A549 (cell line): ENCODE measurements at regions not wholly inside any gene's neighbourhood (a gene's known extent, or its start where the extent isn't known, plus 50 kb on each side); places are given as distances from the start of the nearest gene placed in this dataset.

Source experiments
- CHD2 ChIP-seq: fragments of 150-350 bp; IDR thresholded peaks from 2 replicates; pipeline ENCODE4 v1.6.1; 2014; ENCODE audit warnings: low read length; ENCODE audit not compliant: partially characterized antibody
- EHMT2 ChIP-seq: fragments of 200-600 bp; sonication (generic); IDR thresholded peaks from 2 replicates; pipeline ENCODE4 v1.6.1; 2016; ENCODE audit warnings: antibody characterized with exemption, low read depth, mild to moderate bottlenecking, moderate library complexity
- FOSL2 ChIP-seq, 2 experiments: fragments of 450-650 bp in 1 of 2; fragments of >200 bp in 1 of 2; sonication (Bioruptor Twin) in 1 of 2; formaldehyde crosslinking; IDR thresholded peaks; 2 replicates each; pipeline versions ENCODE4 v1.5.0 to v1.6.1; 2016 to 2020; ENCODE audit warnings: mild to moderate bottlenecking in 1 of 2, moderate library complexity in 1 of 2
- HDAC2 ChIP-seq: fragments of 200-600 bp; sonication (generic); IDR thresholded peaks from 2 replicates; pipeline ENCODE4 v1.6.1; 2016
- JUN ChIP-seq, 2 experiments: fragments of >200 bp; sonication (Bioruptor Twin); formaldehyde crosslinking; IDR thresholded peaks; 2 replicates in 1 of 2; 3 replicates in 1 of 2; pipeline ENCODE4 v1.6.1; 2016 to 2017
- KDM1A ChIP-seq: fragments of 200-600 bp; sonication (generic); IDR thresholded peaks from 2 replicates; pipeline ENCODE4 v1.6.1; 2016; ENCODE audit warnings: low read depth, mild to moderate bottlenecking
- MAFK ChIP-seq: fragments of 450-650 bp; IDR thresholded peaks from 2 replicates; pipeline ENCODE4 v1.6.1; 2014; ENCODE audit not compliant: partially characterized antibody
- POLR2A ChIP-seq: IDR thresholded peaks from 2 replicates; pipeline ENCODE4 v1.6.1; 2012; ENCODE audit warnings: mild to moderate bottlenecking, low read length
- RFX5 ChIP-seq: fragments of 450-650 bp; IDR thresholded peaks from 2 replicates; pipeline ENCODE4 v1.7.1; 2014; ENCODE audit warnings: antibody characterized with exemption, mild to moderate bottlenecking, moderate library complexity
- SMC3 ChIP-seq: fragments of >200 bp; sonication (Bioruptor Twin); formaldehyde crosslinking; IDR thresholded peaks from 3 replicates; pipeline ENCODE4 v1.6.1; 2018; ENCODE audit warnings: inconsistent platforms
- USF2 ChIP-seq: fragments of 450-650 bp; IDR thresholded peaks from 2 replicates; pipeline ENCODE4 v1.6.1; 2014; ENCODE audit warnings: antibody characterized with exemption
- TF ChIP-seq, protein P1 (sequence below): fragments of >200 bp; sonication (Bioruptor Twin); formaldehyde crosslinking; IDR thresholded peaks from 3 replicates; pipeline ENCODE4 v1.5.1; 2016

DNA sequence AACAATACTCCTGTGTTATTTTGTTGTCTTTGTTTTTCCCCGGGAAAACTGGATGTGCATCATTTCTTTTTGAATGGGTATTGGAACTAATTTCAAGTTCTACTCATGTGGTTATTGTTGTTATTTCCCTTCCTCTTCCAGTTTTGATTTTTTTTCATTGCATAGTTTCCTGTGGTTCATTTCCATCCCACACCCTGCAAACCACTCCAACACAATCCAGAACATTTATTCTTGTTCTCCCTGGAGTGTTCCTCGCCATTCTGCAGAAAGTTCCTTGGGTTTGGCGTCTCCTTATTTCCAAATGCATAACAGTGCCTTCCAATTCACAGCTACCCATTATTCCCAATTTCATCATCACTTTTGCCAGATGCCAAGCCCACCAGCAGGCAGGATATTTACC lies 775.1 kb downstream of the TNS3 start:
- TF ChIP-seq CHD2 (no peak), USF2 (no peak), POLR2A (no peak), JUN (IDR thresholded peaks at IDR 0.05) (no peak), RFX5 (no peak), SMC3 (no peak), MAFK (no peak), EHMT2 (no peak), KDM1A (no peak), FOSL2 (IDR thresholded peaks at IDR 0.05) (no peak), FOSL2 (CRISPR knock-in tag; IDR thresholded peaks at IDR 0.05) (no peak), HDAC2 (no peak)
- TF ChIP-seq, protein P1, sequence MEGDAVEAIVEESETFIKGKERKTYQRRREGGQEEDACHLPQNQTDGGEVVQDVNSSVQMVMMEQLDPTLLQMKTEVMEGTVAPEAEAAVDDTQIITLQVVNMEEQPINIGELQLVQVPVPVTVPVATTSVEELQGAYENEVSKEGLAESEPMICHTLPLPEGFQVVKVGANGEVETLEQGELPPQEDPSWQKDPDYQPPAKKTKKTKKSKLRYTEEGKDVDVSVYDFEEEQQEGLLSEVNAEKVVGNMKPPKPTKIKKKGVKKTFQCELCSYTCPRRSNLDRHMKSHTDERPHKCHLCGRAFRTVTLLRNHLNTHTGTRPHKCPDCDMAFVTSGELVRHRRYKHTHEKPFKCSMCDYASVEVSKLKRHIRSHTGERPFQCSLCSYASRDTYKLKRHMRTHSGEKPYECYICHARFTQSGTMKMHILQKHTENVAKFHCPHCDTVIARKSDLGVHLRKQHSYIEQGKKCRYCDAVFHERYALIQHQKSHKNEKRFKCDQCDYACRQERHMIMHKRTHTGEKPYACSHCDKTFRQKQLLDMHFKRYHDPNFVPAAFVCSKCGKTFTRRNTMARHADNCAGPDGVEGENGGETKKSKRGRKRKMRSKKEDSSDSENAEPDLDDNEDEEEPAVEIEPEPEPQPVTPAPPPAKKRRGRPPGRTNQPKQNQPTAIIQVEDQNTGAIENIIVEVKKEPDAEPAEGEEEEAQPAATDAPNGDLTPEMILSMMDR: no peak
